PFSK-1 (cell line): ENCODE measurements at regions not wholly inside any gene's neighbourhood (a gene's known extent, or its start where the extent isn't known, plus 50 kb on each side); places are given as distances from the start of the nearest gene placed in this dataset.

Source experiments
- FOXP2 ChIP-seq: optimal IDR thresholded peaks from 2 replicates; pipeline ENCODE3; 2011; ENCODE audit warnings: borderline replicate concordance, control low read depth, inconsistent platforms; ENCODE audit not compliant: insufficient read depth; ENCODE audit errors: extremely low read length, extremely low read depth
- POLR2AphosphoS5 ChIP-seq: IDR thresholded peaks from 2 replicates; pipeline ENCODE4 v1.6.1; 2012; ENCODE audit warnings: low read depth, mild to moderate bottlenecking, control low read depth, low read length, moderate library complexity
- REST ChIP-seq, 2 experiments: IDR thresholded peaks; 2 replicates each; pipeline versions ENCODE4 v1.6.1 to v1.8.0; 2011 to 2012; ENCODE audit warnings: low read depth in 2 of 2, low read length in 2 of 2, control low read depth in 1 of 2, inconsistent platforms in 1 of 2, mild to moderate bottlenecking in 1 of 2, moderate library complexity in 1 of 2; ENCODE audit not compliant: insufficient read depth in 1 of 2
- SIN3A ChIP-seq: IDR thresholded peaks from 2 replicates; pipeline ENCODE4 v1.6.1; 2012; ENCODE audit warnings: mild to moderate bottlenecking, low read length, moderate library complexity, borderline replicate concordance; ENCODE audit not compliant: insufficient read depth
- TAF1 ChIP-seq: IDR thresholded peaks from 2 replicates; pipeline ENCODE4 v1.6.1; 2012; ENCODE audit warnings: low read length, control low read depth, borderline replicate concordance; ENCODE audit not compliant: insufficient read depth

- no peak for TF ChIP-seq FOXP2
- no peak for TF ChIP-seq POLR2AphosphoS5
- no peak for TF ChIP-seq REST (IDR thresholded peaks at IDR 0.05; ENCODE audit: insufficient read depth in 1 of 2, low read depth in 2 of 2, low read length in 2 of 2)
- no peak for TF ChIP-seq TAF1
- TF ChIP-seq SIN3A: no peak
These were observed 134.1 kb upstream of the MAMLD1 start for GRCh38 chrX:150229030-150229429.

GRCh38 chrX:150229481-150229880 is 133.6 kb upstream of the MAMLD1 start:
- no peak for TF ChIP-seq REST (IDR thresholded peaks at IDR 0.05; ENCODE audit: insufficient read depth in 1 of 2, low read depth in 2 of 2, low read length in 2 of 2)
- no peak for TF ChIP-seq TAF1
- no peak for TF ChIP-seq POLR2AphosphoS5
- no peak for TF ChIP-seq FOXP2
- no peak for TF ChIP-seq SIN3A

GRCh38 chrX:150234126-150234525 is 129.0 kb upstream of the MAMLD1 start:
- TF ChIP-seq SIN3A: no peak
- no peak for TF ChIP-seq REST (IDR thresholded peaks at IDR 0.05; ENCODE audit: insufficient read depth in 1 of 2, low read depth in 2 of 2, low read length in 2 of 2)
- TF ChIP-seq TAF1: no peak
- no peak for TF ChIP-seq POLR2AphosphoS5
- no peak for TF ChIP-seq FOXP2

GRCh38 chrX:150236327-150236726 is 126.8 kb upstream of the MAMLD1 start:
- TF ChIP-seq SIN3A (no peak), FOXP2 (no peak), TAF1 (no peak), POLR2AphosphoS5 (no peak), REST (IDR thresholded peaks at IDR 0.05; ENCODE audit: insufficient read depth in 1 of 2, low read depth in 2 of 2, low read length in 2 of 2) (no peak)

GRCh38 chrX:150238632-150239382 is 124.3 kb upstream of the MAMLD1 start:
- TF ChIP-seq REST (IDR thresholded peaks at IDR 0.05; ENCODE audit: insufficient read depth in 1 of 2, low read depth in 2 of 2, low read length in 2 of 2) (no peak), SIN3A (no peak), POLR2AphosphoS5 (no peak), FOXP2 (no peak), TAF1 (no peak)
